ENCODE measurements at regions not wholly inside any gene's neighbourhood (a gene's known extent, or its start where the extent isn't known, plus 50 kb on each side); places are given as distances from the start of the nearest gene placed in this dataset.

DNA sequence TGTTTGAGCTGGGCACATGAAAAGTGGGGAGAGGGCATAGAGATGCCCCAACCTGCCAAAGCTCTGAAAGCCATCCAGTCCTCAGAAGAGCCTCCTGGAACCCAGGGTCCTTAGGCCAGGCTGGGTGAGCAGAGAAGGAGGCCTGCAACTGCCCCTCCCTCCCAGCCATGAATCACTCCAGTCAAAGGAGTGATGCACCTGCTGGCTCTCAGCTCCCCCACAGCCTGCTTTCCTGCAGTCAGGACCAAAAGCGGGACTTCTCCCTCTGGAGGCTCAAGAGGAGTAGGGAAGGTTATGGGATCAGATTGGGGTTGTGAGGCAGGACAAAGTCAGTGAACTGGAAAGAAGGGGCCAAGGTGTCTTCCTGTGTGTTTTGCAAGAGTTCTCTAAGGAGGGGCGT lies 145.6 kb downstream of the TMEM132E start:
- TF ChIP-seq, protein P1, sequence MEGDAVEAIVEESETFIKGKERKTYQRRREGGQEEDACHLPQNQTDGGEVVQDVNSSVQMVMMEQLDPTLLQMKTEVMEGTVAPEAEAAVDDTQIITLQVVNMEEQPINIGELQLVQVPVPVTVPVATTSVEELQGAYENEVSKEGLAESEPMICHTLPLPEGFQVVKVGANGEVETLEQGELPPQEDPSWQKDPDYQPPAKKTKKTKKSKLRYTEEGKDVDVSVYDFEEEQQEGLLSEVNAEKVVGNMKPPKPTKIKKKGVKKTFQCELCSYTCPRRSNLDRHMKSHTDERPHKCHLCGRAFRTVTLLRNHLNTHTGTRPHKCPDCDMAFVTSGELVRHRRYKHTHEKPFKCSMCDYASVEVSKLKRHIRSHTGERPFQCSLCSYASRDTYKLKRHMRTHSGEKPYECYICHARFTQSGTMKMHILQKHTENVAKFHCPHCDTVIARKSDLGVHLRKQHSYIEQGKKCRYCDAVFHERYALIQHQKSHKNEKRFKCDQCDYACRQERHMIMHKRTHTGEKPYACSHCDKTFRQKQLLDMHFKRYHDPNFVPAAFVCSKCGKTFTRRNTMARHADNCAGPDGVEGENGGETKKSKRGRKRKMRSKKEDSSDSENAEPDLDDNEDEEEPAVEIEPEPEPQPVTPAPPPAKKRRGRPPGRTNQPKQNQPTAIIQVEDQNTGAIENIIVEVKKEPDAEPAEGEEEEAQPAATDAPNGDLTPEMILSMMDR (IDR thresholded peaks at IDR 0.05; ENCODE audit: low read depth, low read length, missing control alignments): no peak
- DNase-seq (ENCODE audit: low read depth): no peak
- no peak overlapping the region for H3K4me3 ChIP-seq (ENCODE audit: low read depth, low read length)

DNA sequence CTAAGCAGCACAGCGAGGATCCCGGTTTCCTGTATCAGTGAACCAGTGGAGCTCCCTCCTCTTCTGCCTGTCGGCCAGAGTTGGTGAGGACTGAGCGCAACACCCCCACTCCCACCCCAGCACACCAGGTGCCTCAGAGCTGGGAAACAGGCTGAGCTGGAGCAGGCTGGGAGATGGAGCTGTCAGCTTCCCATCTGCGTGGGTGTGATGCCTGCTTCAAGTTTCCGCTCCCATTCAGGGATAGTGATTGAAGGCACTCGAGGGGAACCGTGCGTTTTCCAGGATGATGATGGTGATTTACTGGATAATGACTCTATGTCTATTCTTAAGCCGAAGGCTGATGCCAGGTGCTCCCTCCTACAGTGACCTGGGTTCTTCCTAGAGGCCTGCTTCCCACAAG lies 144.5 kb downstream of the TMEM132E start:
- TF ChIP-seq, protein P1 (IDR thresholded peaks at IDR 0.05; ENCODE audit: low read depth, low read length, missing control alignments): no peak
- H3K4me3 ChIP-seq (ENCODE audit: low read depth, low read length): no peak overlapping the region
- no peak for DNase-seq (ENCODE audit: low read depth)

DNA sequence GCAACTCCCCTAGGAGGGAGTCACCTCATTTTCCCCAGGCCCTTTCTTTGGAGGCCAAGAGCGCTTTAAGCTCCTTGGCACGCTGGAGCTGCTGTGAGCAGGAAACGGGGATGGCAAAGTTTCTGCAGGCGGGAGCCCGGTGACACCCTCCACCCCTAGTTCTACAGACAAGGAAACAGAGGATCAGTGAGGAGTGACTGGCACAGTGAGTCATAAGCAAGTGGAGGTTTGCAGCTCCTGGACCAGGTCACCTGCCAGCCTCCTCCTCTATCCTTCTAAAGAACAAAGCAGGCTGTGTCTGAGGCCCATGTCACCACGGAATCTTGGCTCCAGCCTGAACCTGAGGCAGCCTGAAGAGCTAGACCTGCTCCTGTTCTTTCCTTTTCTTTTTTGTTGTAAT lies 141.9 kb downstream of the TMEM132E start:
- no peak overlapping the region for H3K4me3 ChIP-seq (ENCODE audit: low read depth, low read length)
- no peak for DNase-seq (ENCODE audit: low read depth)
- TF ChIP-seq, protein P1 (IDR thresholded peaks at IDR 0.05; ENCODE audit: low read depth, low read length, missing control alignments): no peak

DNA sequence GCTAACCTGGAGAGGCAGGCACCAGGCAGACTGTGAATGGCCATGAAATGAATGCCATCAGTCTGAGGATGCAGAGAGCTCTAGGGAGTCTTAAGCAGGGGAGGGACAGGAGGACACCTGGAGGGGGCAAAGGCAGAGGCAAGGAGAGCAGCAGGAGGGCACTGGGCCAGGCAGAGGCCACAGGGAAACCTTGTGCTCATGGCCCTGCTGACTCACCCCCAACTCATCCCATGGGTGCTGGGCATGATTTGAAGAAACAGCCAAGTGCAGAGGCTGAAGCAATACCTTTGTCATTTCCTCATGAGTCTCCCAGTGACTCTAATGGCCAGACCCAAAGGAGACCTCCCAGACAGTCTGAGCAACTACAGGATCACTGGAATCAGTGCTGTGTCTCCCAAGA lies 141.4 kb downstream of the TMEM132E start:
- TF ChIP-seq, protein P1 (IDR thresholded peaks at IDR 0.05; ENCODE audit: low read depth, low read length, missing control alignments): no peak
- no peak for DNase-seq (ENCODE audit: low read depth)
- no peak overlapping the region for H3K4me3 ChIP-seq (ENCODE audit: low read depth, low read length)

DNA sequence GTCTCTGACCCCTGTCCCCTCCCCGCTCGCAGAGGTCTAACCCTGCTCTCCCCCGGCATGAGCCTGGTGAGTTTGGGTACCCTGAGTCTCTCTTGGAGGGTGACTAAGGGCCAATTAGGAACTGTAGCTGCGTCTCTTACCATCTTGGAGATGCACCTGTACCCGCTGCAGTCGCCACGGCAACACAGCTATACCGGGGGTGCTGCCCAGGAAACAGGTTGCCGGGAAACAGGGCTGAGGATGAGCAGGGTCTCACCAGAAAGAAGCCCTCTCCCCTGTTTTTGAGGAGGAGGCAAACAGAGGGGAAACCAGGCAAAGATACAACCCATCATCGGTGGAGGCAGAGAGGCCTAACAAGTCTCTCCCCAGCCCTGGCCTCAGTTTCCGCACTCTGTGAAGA lies 140.2 kb downstream of the TMEM132E start:
- TF ChIP-seq, protein P1 (IDR thresholded peaks at IDR 0.05; ENCODE audit: low read depth, low read length, missing control alignments): no peak
- DNase-seq (ENCODE audit: low read depth): no peak
- no peak overlapping the region for H3K4me3 ChIP-seq (ENCODE audit: low read depth, low read length)

DNA sequence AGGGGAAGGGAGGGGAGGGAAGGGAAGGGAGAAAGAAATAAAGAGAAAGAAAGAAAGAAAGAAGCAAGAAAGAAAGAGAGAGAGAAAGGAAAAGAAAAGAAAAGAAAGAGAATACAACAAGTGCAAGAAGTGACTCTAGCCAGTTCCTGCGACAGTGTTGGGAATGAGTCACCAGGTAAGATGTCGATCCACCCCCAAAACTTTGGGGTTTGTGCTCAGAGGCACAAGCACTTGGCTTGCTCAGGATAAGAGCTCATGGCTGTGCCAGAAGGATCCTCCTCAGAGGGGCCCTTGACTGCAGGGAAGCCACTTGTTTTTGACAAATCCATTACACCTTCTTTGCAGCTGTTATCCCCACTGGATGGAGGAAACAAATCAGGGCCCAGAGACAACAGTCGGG lies 137.7 kb downstream of the TMEM132E start:
- no peak for DNase-seq (ENCODE audit: low read depth)
- TF ChIP-seq, protein P1 (IDR thresholded peaks at IDR 0.05; ENCODE audit: low read depth, low read length, missing control alignments): no peak
- no peak overlapping the region for H3K4me3 ChIP-seq (ENCODE audit: low read depth, low read length)

DNA sequence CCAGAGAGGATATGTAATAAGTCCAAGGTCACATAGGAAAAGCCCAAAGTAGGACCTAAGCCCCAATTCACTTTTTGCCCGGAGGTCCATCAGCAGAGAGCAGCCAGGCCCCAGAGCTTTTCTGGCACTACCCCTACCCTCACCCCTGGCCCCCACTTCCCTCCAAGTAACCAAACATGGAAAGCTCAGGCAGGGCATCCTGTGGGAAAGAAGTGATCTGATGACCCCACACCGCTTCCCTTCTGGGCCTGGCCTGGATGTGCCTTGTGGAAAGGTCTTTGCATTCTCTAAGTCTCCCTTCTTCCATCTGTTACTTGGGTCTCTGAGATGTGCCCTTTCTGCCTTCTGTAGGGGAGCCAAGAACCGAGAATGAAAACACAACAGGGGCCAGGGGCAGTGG lies 136.9 kb downstream of the TMEM132E start:
- no peak for DNase-seq (ENCODE audit: low read depth)
- H3K4me3 ChIP-seq (ENCODE audit: low read depth, low read length): no peak overlapping the region
- TF ChIP-seq, protein P1 (IDR thresholded peaks at IDR 0.05; ENCODE audit: low read depth, low read length, missing control alignments): no peak

Measured in GM12864 (cell line).